GM23338 (cell line): ENCODE measurements at regions not wholly inside any gene's neighbourhood (a gene's known extent, or its start where the extent isn't known, plus 50 kb on each side); places are given as distances from the start of the nearest gene placed in this dataset.
A peak's percentile ranks its signal among the peaks of the same experiment; 100 is the strongest.

ENCODE experiments used
- ATAC-seq: fragments of 200-7000 bp; cut with Tn5 transposase; 3 replicates; pipeline ENCODE4 v1.9.1; 2020
- DNase-seq: peaks from one replicate; pipeline ENCODE4 v3.0.0-alpha.2; 2015; ENCODE audit warnings: low spot score
- H2AFZ ChIP-seq: fragments of 200-600 bp; sonication (generic); 2 replicates; pipeline ENCODE4 v1.8.0; 2016; ENCODE audit warnings: antibody characterized with exemption, mild to moderate bottlenecking, moderate library complexity
- H3F3A ChIP-seq: fragments of 200-600 bp; sonication (generic); replicated peaks from 2 replicates; pipeline ENCODE4 v1.8.0; 2017; ENCODE audit warnings: antibody characterized with exemption, mixed run types, low read depth
- H3K27ac ChIP-seq: fragments of 200-600 bp; sonication (generic); 2 replicates; pipeline ENCODE4 v1.6.1; 2016; ENCODE audit warnings: low read depth
- H3K27me3 ChIP-seq: fragments of 200-600 bp; sonication (generic); 2 replicates; pipeline ENCODE4 v1.8.0; 2016; ENCODE audit warnings: mild to moderate bottlenecking, mixed run types, moderate library complexity; ENCODE audit not compliant: insufficient read depth
- H3K36me3 ChIP-seq: fragments of 200-600 bp; sonication (generic); 2 replicates; pipeline ENCODE4 v1.8.0; 2016; ENCODE audit warnings: mild to moderate bottlenecking; ENCODE audit not compliant: insufficient read depth
- H3K4me1 ChIP-seq: fragments of 200-600 bp; sonication (generic); 2 replicates; pipeline ENCODE4 v1.8.0; 2016; ENCODE audit warnings: mild to moderate bottlenecking, moderate library complexity; ENCODE audit not compliant: insufficient read depth
- H3K4me2 ChIP-seq: fragments of 200-600 bp; sonication (generic); 2 replicates; pipeline ENCODE4 v1.7.1; 2017; ENCODE audit warnings: mixed run types
- H3K4me3 ChIP-seq: fragments of 200-600 bp; sonication (generic); 2 replicates; pipeline ENCODE4 v1.6.1; 2016; ENCODE audit warnings: mixed run types
- H3K79me2 ChIP-seq: fragments of 200-600 bp; sonication (generic); replicated peaks from 2 replicates; pipeline ENCODE4 v1.8.0; 2017; ENCODE audit warnings: mild to moderate bottlenecking; ENCODE audit not compliant: insufficient read depth
- H3K9me2 ChIP-seq: fragments of 200-600 bp; sonication (generic); 2 replicates; pipeline ENCODE4 v1.8.0; 2017; ENCODE audit not compliant: insufficient read depth
- H4K20me1 ChIP-seq: fragments of 200-600 bp; sonication (generic); replicated peaks from 2 replicates; pipeline ENCODE4 v1.8.0; 2017; ENCODE audit warnings: mild to moderate bottlenecking; ENCODE audit not compliant: insufficient read depth
- H3K27ac Mint-ChIP-seq: 2 replicates; pipeline ENCODE4 v1.8.0; 2020; ENCODE audit warnings: inconsistent platforms, mild to moderate bottlenecking, moderate library complexity, mixed read lengths
- H3K27me3 Mint-ChIP-seq: 3 replicates; pipeline ENCODE4 v1.8.0; 2022; ENCODE audit warnings: low read depth, mild to moderate bottlenecking, moderate library complexity, mixed read lengths, inconsistent platforms; ENCODE audit not compliant: insufficient read depth, poor library complexity
- H3K36me3 Mint-ChIP-seq: 3 replicates; pipeline ENCODE4 v1.8.0; 2021; ENCODE audit warnings: low read depth, mild to moderate bottlenecking, inconsistent platforms, moderate library complexity, mixed read lengths
- H3K4me1 Mint-ChIP-seq: 3 replicates; pipeline ENCODE4 v1.8.0; 2020; ENCODE audit warnings: mild to moderate bottlenecking, inconsistent platforms, mixed read lengths
- H3K4me3 Mint-ChIP-seq: 3 replicates; pipeline ENCODE4 v1.8.0; 2021; ENCODE audit warnings: moderate library complexity, mild to moderate bottlenecking, inconsistent platforms, mixed read lengths
- H3K9me3 Mint-ChIP-seq: 3 replicates; pipeline ENCODE4 v1.8.0; 2020; ENCODE audit warnings: moderate library complexity, mild to moderate bottlenecking, inconsistent platforms, mixed read lengths
- CREB1 ChIP-seq: fragments of 250-450 bp; sonication (Bioruptor Pico); IDR thresholded peaks from 2 replicates; pipeline ENCODE4 v1.5.0; 2020; ENCODE audit warnings: low read depth, mild to moderate bottlenecking, moderate library complexity
- CTCF ChIP-seq, 2 experiments: fragments of 200-600 bp in 1 of 2; sonication (generic) in 1 of 2; conservative IDR thresholded peaks; 2 replicates each; pipeline versions ENCODE4 v1.5.1 to v1.6.1; 2016 to 2017; ENCODE audit warnings: antibody characterized with exemption in 2 of 2, low read depth in 2 of 2, mild to moderate bottlenecking in 2 of 2, moderate library complexity in 1 of 2
- EZH2 ChIP-seq: fragments of 200-600 bp; sonication (generic); IDR thresholded peaks from one replicate; pipeline ENCODE4 v1.8.0; 2017; ENCODE audit warnings: antibody characterized with exemption, mild to moderate bottlenecking, low read depth; ENCODE audit not compliant: unreplicated experiment
- EZH2phosphoT487 ChIP-seq: fragments of 200-600 bp; sonication (generic); IDR thresholded peaks from one replicate; pipeline ENCODE4 v1.8.1; 2018; ENCODE audit warnings: antibody characterized with exemption; ENCODE audit not compliant: unreplicated experiment
- JUNB ChIP-seq: IDR thresholded peaks from one replicate; pipeline ENCODE4 v1.6.1; 2016; ENCODE audit warnings: antibody characterized with exemption; ENCODE audit not compliant: unreplicated experiment
- NANOG ChIP-seq: IDR thresholded peaks from 2 replicates; pipeline ENCODE4 v1.6.1; 2016; ENCODE audit warnings: antibody characterized with exemption, borderline replicate concordance
- POLR2AphosphoS5 ChIP-seq: IDR thresholded peaks from 2 replicates; pipeline ENCODE4 v1.6.1; 2016; ENCODE audit warnings: antibody characterized with exemption, low read depth
- STAT1 ChIP-seq: IDR thresholded peaks from one replicate; pipeline ENCODE4 v1.6.1; 2016; ENCODE audit warnings: antibody characterized with exemption; ENCODE audit not compliant: unreplicated experiment
- ZNF114 ChIP-seq: fragments of 250-450 bp; sonication (Bioruptor Pico); IDR thresholded peaks from 2 replicates; pipeline ENCODE4 v1.5.0; 2020; ENCODE audit warnings: mild to moderate bottlenecking, moderate library complexity
- ZNF331 ChIP-seq: fragments of 250-450 bp; sonication (Bioruptor Pico); IDR thresholded peaks from 2 replicates; pipeline ENCODE4 v1.5.0; 2020; ENCODE audit warnings: low read depth, mild to moderate bottlenecking, moderate library complexity
- TF ChIP-seq, protein P1 (sequence below): fragments of 250-450 bp; sonication (Bioruptor Pico); IDR thresholded peaks from 2 replicates; pipeline ENCODE4 v1.5.0; 2020; ENCODE audit warnings: mild to moderate bottlenecking, moderate library complexity
- TF ChIP-seq, protein P2 (sequence below): IDR thresholded peaks from 2 replicates; pipeline ENCODE4 v1.6.1; 2016; ENCODE audit warnings: antibody characterized with exemption
- TF ChIP-seq, protein P3 (sequence below): IDR thresholded peaks from one replicate; pipeline ENCODE4 v1.6.1; 2018; ENCODE audit warnings: antibody characterized with exemption; ENCODE audit not compliant: unreplicated experiment

GRCh38 chr6:160930547-160931377 is 60.8 kb upstream of the MAP3K4 start:
- Mint-ChIP-seq H3K4me3 (peak overlapping the region; percentile 78), H3K36me3 (peaks cover 2% of the 10 kb centered on the region; the same call in 1 of the 3 replicates), H3K27me3 (peaks cover 13% of the 10 kb centered on the region), H3K4me1 (peaks cover 22% of the 10 kb centered on the region), H3K9me3 (peaks cover 4% of the 10 kb centered on the region; the same call in 1 of the 3 replicates), H3K27ac (no peak overlapping the region)
- Histone ChIP-seq H3K27ac (no peak overlapping the region), H3K4me1 (peaks cover 11% of the 10 kb centered on the region; the same call in 1 of the 2 replicates), H3K9me2 (no peaks in the 10 kb centered on the region), H3K27me3 (peaks cover 10% of the 10 kb centered on the region), H3K4me2 (peak overlapping the region; percentile 88), H3F3A (no peaks in the 10 kb centered on the region), H3K36me3 (no peaks in the 10 kb centered on the region), H2AFZ (peak overlapping the region; percentile 99), H3K79me2 (no peaks in the 10 kb centered on the region), H4K20me1 (no peaks in the 10 kb centered on the region; the same call in 1 of the 2 replicates), H3K4me3 (peak overlapping the region; percentile 65)
- ATAC-seq (peak; percentile 90), DNase-seq (peak; percentile 83)
- TF ChIP-seq CREB1 (peak; percentile 70), STAT1 (no peak), NANOG (no peak), EZH2phosphoT487 (no peak), CTCF (conservative IDR thresholded peaks at IDR 0.05; ENCODE audit: low read depth in 2 of 2) (peak; percentile 96 to 97), ZNF114 (CRISPR knock-in tag) (no peak), ZNF331 (CRISPR knock-in tag) (no peak), POLR2AphosphoS5 (no peak), EZH2 (peak; percentile 27), JUNB (no peak)
- TF ChIP-seq, protein P1, sequence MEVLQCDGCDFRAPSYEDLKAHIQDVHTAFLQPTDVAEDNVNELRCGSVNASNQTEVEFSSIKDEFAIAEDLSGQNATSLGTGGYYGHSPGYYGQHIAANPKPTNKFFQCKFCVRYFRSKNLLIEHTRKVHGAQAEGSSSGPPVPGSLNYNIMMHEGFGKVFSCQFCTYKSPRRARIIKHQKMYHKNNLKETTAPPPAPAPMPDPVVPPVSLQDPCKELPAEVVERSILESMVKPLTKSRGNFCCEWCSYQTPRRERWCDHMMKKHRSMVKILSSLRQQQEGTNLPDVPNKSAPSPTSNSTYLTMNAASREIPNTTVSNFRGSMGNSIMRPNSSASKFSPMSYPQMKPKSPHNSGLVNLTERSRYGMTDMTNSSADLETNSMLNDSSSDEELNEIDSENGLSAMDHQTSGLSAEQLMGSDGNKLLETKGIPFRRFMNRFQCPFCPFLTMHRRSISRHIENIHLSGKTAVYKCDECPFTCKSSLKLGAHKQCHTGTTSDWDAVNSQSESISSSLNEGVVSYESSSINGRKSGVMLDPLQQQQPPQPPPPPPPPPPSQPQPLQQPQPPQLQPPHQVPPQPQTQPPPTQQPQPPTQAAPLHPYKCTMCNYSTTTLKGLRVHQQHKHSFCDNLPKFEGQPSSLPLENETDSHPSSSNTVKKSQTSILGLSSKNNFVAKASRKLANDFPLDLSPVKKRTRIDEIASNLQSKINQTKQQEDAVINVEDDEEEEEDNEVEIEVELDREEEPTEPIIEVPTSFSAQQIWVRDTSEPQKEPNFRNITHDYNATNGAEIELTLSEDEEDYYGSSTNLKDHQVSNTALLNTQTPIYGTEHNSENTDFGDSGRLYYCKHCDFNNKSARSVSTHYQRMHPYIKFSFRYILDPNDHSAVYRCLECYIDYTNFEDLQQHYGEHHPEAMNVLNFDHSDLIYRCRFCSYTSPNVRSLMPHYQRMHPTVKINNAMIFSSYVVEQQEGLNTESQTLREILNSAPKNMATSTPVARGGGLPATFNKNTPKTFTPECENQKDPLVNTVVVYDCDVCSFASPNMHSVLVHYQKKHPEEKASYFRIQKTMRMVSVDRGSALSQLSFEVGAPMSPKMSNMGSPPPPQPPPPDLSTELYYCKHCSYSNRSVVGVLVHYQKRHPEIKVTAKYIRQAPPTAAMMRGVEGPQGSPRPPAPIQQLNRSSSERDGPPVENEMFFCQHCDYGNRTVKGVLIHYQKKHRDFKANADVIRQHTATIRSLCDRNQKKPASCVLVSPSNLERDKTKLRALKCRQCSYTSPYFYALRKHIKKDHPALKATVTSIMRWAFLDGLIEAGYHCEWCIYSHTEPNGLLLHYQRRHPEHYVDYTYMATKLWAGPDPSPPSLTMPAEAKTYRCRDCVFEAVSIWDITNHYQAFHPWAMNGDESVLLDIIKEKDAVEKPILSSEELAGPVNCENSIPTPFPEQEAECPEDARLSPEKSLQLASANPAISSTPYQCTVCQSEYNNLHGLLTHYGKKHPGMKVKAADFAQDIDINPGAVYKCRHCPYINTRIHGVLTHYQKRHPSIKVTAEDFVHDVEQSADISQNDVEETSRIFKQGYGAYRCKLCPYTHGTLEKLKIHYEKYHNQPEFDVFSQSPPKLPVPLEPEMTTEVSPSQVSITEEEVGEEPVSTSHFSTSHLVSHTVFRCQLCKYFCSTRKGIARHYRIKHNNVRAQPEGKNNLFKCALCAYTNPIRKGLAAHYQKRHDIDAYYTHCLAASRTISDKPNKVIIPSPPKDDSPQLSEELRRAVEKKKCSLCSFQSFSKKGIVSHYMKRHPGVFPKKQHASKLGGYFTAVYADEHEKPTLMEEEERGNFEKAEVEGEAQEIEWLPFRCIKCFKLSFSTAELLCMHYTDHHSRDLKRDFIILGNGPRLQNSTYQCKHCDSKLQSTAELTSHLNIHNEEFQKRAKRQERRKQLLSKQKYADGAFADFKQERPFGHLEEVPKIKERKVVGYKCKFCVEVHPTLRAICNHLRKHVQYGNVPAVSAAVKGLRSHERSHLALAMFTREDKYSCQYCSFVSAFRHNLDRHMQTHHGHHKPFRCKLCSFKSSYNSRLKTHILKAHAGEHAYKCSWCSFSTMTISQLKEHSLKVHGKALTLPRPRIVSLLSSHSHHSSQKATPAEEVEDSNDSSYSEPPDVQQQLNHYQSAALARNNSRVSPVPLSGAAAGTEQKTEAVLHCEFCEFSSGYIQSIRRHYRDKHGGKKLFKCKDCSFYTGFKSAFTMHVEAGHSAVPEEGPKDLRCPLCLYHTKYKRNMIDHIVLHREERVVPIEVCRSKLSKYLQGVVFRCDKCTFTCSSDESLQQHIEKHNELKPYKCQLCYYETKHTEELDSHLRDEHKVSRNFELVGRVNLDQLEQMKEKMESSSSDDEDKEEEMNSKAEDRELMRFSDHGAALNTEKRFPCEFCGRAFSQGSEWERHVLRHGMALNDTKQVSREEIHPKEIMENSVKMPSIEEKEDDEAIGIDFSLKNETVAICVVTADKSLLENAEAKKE, result no peak
- TF ChIP-seq, protein P2, sequence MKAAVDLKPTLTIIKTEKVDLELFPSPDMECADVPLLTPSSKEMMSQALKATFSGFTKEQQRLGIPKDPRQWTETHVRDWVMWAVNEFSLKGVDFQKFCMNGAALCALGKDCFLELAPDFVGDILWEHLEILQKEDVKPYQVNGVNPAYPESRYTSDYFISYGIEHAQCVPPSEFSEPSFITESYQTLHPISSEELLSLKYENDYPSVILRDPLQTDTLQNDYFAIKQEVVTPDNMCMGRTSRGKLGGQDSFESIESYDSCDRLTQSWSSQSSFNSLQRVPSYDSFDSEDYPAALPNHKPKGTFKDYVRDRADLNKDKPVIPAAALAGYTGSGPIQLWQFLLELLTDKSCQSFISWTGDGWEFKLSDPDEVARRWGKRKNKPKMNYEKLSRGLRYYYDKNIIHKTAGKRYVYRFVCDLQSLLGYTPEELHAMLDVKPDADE, result no peak
- TF ChIP-seq, protein P3, sequence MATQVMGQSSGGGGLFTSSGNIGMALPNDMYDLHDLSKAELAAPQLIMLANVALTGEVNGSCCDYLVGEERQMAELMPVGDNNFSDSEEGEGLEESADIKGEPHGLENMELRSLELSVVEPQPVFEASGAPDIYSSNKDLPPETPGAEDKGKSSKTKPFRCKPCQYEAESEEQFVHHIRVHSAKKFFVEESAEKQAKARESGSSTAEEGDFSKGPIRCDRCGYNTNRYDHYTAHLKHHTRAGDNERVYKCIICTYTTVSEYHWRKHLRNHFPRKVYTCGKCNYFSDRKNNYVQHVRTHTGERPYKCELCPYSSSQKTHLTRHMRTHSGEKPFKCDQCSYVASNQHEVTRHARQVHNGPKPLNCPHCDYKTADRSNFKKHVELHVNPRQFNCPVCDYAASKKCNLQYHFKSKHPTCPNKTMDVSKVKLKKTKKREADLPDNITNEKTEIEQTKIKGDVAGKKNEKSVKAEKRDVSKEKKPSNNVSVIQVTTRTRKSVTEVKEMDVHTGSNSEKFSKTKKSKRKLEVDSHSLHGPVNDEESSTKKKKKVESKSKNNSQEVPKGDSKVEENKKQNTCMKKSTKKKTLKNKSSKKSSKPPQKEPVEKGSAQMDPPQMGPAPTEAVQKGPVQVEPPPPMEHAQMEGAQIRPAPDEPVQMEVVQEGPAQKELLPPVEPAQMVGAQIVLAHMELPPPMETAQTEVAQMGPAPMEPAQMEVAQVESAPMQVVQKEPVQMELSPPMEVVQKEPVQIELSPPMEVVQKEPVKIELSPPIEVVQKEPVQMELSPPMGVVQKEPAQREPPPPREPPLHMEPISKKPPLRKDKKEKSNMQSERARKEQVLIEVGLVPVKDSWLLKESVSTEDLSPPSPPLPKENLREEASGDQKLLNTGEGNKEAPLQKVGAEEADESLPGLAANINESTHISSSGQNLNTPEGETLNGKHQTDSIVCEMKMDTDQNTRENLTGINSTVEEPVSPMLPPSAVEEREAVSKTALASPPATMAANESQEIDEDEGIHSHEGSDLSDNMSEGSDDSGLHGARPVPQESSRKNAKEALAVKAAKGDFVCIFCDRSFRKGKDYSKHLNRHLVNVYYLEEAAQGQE, result no peak
